Testis (tissue), 2 donors: ENCODE measurements at regions not wholly inside any gene's neighbourhood (a gene's known extent, or its start where the extent isn't known, plus 50 kb on each side); places are given as distances from the start of the nearest gene placed in this dataset.

Experiments used
- DNase-seq: peaks from one replicate; pipeline ENCODE4 v3.0.0-alpha.2; 2019
- H3K27ac ChIP-seq, 2 donors: fragments of 200-600 bp; sonication (generic); one replicate each; pipeline ENCODE4 v1.5.1; 2019
- H3K27me3 ChIP-seq: fragments of 200-600 bp; sonication (generic); one replicate; pipeline ENCODE4 v1.5.1; 2019
- H3K36me3 ChIP-seq: fragments of 200-600 bp; sonication (generic); one replicate; pipeline ENCODE4 v1.5.1; 2017; ENCODE audit warnings: low read depth; ENCODE audit errors: missing control alignments
- H3K4me1 ChIP-seq: fragments of 200-600 bp; sonication (generic); one replicate; pipeline ENCODE4 v1.5.1; 2019
- H3K4me3 ChIP-seq, 2 donors: fragments of 200-600 bp; sonication (generic); one replicate each; pipeline ENCODE4 v1.5.1; 2017 to 2019
- H3K9me3 ChIP-seq: fragments of 200-600 bp; sonication (generic); one replicate; pipeline ENCODE4 v1.5.1; 2017
- CTCF ChIP-seq, 3 experiments: fragments of 450-650 bp in 2 of 3; fragments of 200-600 bp in 1 of 3; sonication (generic) in 1 of 3; IDR thresholded peaks; one replicate each; pipeline ENCODE4 v1.5.1; 2016 to 2019; ENCODE audit warnings: antibody characterized with exemption in 3 of 3, mild to moderate bottlenecking in 2 of 3, moderate library complexity in 1 of 3
- POLR2A ChIP-seq: fragments of 450-650 bp; IDR thresholded peaks from one replicate; pipeline ENCODE4 v1.6.1; 2017; ENCODE audit warnings: antibody characterized with exemption, mild to moderate bottlenecking, moderate library complexity
- WGBS, 2 donors: methylation state at CpG; one replicate each; pipeline ENCODE4 v1.1.5; 2018; 5-methylcytosine and 5-hydroxymethylcytosine counted together
- intact Hi-C: fragments of 100-400 bp; cut with DNase I; formaldehyde crosslinking; loops from one replicate; pipeline ENCODE4 v1.15.1; 2023; ENCODE audit warnings: low total_unique reads

GRCh38 chrX:99549381-99549780, 860.7 kb downstream of the PCDH19 start:
- TF ChIP-seq POLR2A (no peak), CTCF (IDR thresholded peaks at IDR 0.05) (peak in 1 of 3 experiments; percentile 11)
- WGBS, 2 donors, result 68 to 70% methylated on average over 5 of the region's 5 CpGs
- no peaks in the 10 kb centered on the region for H3K36me3 ChIP-seq
- no peak overlapping the region for H3K4me3 ChIP-seq
- no peaks in the 10 kb centered on the region for H3K9me3 ChIP-seq
- DNase-seq, result no peak
- no peaks in the 10 kb centered on the region for H3K27me3 ChIP-seq
- no peaks in the 10 kb centered on the region for H3K4me1 ChIP-seq
- intact Hi-C loops, result no loop called here
- H3K27ac ChIP-seq, result no peak overlapping the region

GRCh38 chrX:99522450-99522849, 887.6 kb downstream of the PCDH19 start:
- H3K4me1 ChIP-seq, result no peaks in the 10 kb centered on the region
- H3K9me3 ChIP-seq, result no peaks in the 10 kb centered on the region
- H3K36me3 ChIP-seq, result no peaks in the 10 kb centered on the region
- no peak for DNase-seq
- TF ChIP-seq CTCF (IDR thresholded peaks at IDR 0.05) (no peak), POLR2A (no peak)
- H3K27me3 ChIP-seq, result no peaks in the 10 kb centered on the region
- H3K27ac ChIP-seq, result no peak overlapping the region
- no peak overlapping the region for H3K4me3 ChIP-seq
- intact Hi-C loops, result no loop called here

- intact Hi-C loops, result no loop called here
Observed at GRCh38 chrX:99507768-99508167, 902.3 kb downstream of the PCDH19 start.

GRCh38 chrX:99495453-99495852, 914.6 kb downstream of the PCDH19 start:
- H3K27me3 ChIP-seq, result no peaks in the 10 kb centered on the region
- DNase-seq, result no peak
- H3K4me1 ChIP-seq, result no peaks in the 10 kb centered on the region
- no peak overlapping the region for H3K4me3 ChIP-seq
- no peak for TF ChIP-seq CTCF (IDR thresholded peaks at IDR 0.05)
- TF ChIP-seq POLR2A, result no peak
- WGBS, 2 donors, result 65 to 80% methylated on average over 2 of the region's 2 CpGs
- H3K9me3 ChIP-seq, result no peaks in the 10 kb centered on the region
- no peaks in the 10 kb centered on the region for H3K36me3 ChIP-seq
- no peak overlapping the region for H3K27ac ChIP-seq
- intact Hi-C loops, result no loop called here

More at GRCh38 chrX:99507768-99508167, 902.3 kb downstream of the PCDH19 start:
- DNase-seq, result no peak
- Histone ChIP-seq H3K9me3 (no peaks in the 10 kb centered on the region), H3K27ac (no peak overlapping the region), H3K27me3 (no peaks in the 10 kb centered on the region), H3K36me3 (no peaks in the 10 kb centered on the region), H3K4me1 (no peaks in the 10 kb centered on the region), H3K4me3 (no peak overlapping the region)
- no peak for TF ChIP-seq POLR2A

GRCh38 chrX:99494668-99495067, 915.4 kb downstream of the PCDH19 start:
- Histone ChIP-seq H3K9me3 (no peaks in the 10 kb centered on the region), H3K36me3 (no peaks in the 10 kb centered on the region), H3K4me1 (no peaks in the 10 kb centered on the region), H3K27me3 (no peaks in the 10 kb centered on the region), H3K27ac (no peak overlapping the region), H3K4me3 (no peak overlapping the region)
- TF ChIP-seq POLR2A, result no peak
- TF ChIP-seq CTCF (IDR thresholded peaks at IDR 0.05), result no peak
- DNase-seq, result no peak
- WGBS, 2 donors, result 94% methylated on average over 2 of the region's 2 CpGs
- intact Hi-C loops, result no loop called here
